ENCODE measurements at regions not wholly inside any gene's neighbourhood (a gene's known extent, or its start where the extent isn't known, plus 50 kb on each side); places are given as distances from the start of the nearest gene placed in this dataset.

DNA sequence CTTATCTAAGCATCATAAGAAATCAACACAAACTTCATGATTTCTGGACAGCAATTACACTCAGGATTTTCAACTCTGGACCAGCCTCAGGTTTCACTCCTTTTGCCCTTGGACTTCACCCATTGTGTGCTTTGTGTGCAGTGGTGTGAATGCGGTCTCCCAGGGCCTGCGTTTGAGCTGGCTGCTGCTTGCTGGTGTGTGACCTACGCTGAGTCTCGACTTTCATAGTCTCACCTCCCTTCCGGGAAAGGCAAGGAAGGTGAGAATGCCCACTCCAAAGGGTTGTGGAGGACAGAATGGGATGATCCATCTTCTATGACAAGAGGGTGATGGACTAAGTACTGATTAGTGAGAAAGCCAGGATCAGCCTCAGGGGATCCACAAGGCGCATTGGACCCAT is 228.8 kb downstream of the C12orf75 start:
- no peak overlapping the region for H3K27ac ChIP-seq (ENCODE audit: low read depth in 1 of 2, low read length in 2 of 2)
- WGBS (ENCODE audit: insufficient coverage): 97% methylated on average over 6 of the region's 6 CpGs
- TF ChIP-seq, protein P1, sequence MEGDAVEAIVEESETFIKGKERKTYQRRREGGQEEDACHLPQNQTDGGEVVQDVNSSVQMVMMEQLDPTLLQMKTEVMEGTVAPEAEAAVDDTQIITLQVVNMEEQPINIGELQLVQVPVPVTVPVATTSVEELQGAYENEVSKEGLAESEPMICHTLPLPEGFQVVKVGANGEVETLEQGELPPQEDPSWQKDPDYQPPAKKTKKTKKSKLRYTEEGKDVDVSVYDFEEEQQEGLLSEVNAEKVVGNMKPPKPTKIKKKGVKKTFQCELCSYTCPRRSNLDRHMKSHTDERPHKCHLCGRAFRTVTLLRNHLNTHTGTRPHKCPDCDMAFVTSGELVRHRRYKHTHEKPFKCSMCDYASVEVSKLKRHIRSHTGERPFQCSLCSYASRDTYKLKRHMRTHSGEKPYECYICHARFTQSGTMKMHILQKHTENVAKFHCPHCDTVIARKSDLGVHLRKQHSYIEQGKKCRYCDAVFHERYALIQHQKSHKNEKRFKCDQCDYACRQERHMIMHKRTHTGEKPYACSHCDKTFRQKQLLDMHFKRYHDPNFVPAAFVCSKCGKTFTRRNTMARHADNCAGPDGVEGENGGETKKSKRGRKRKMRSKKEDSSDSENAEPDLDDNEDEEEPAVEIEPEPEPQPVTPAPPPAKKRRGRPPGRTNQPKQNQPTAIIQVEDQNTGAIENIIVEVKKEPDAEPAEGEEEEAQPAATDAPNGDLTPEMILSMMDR (IDR thresholded peaks at IDR 0.05): no peak
- no peaks in the 10 kb centered on the region for H4K20me1 ChIP-seq (ENCODE audit: insufficient read depth, low read length)
- H3K9ac ChIP-seq (ENCODE audit: insufficient read depth, low read length, poor library complexity, severe bottlenecking): no peak overlapping the region
- H3K4me1 ChIP-seq (ENCODE audit: control insufficient read depth in 1 of 2, insufficient read depth in 2 of 2, low read length in 2 of 2): no peaks in the 10 kb centered on the region
- no peak overlapping the region for H2AFZ ChIP-seq (ENCODE audit: insufficient read depth, low read depth, low read length, poor library complexity, severe bottlenecking)
- H3K36me3 ChIP-seq (replicated peaks in 1 of 2; ENCODE audit: control insufficient read depth in 1 of 2, insufficient read depth in 2 of 2, low read length in 2 of 2): no peaks in the 10 kb centered on the region
- DNase-seq: no peak
- no peaks in the 10 kb centered on the region for H3K27me3 ChIP-seq (ENCODE audit: control insufficient read depth in 2 of 2, insufficient read depth in 2 of 2, low read length in 2 of 2)
- H3K79me2 ChIP-seq (ENCODE audit: insufficient read depth, low read length): no peaks in the 10 kb centered on the region
- no peaks in the 10 kb centered on the region for H3K36me3 Mint-ChIP-seq
- no peak overlapping the region for H3K4me2 ChIP-seq (replicated peaks; ENCODE audit: extremely low read depth, low read length, poor library complexity, severe bottlenecking)
- H3K27ac Mint-ChIP-seq: no peak overlapping the region
- H3K4me3 ChIP-seq (replicated peaks in 1 of 3; ENCODE audit: low read depth in 2 of 3, low read length in 3 of 3): no peak overlapping the region
- peaks cover 0 to 7% (median 1%) of the 10 kb centered on the region in 7 donors for H3K9me3 Mint-ChIP-seq
- intact Hi-C loops (cut with micrococcal nuclease): no loop called here
- peaks cover 0 to 7% (median 4%) of the 10 kb centered on the region in 3 donors for H3K27me3 Mint-ChIP-seq (ENCODE audit: low read depth in 3 of 3)
- no peaks in the 10 kb centered on the region for H3K9me3 ChIP-seq (replicated peaks in 1 of 2; ENCODE audit: control insufficient read depth in 1 of 2, insufficient read depth in 1 of 2, low read length in 2 of 2)
- no peak overlapping the region for H3K4me3 Mint-ChIP-seq
- H3K4me1 Mint-ChIP-seq: no peaks in the 10 kb centered on the region

DNA sequence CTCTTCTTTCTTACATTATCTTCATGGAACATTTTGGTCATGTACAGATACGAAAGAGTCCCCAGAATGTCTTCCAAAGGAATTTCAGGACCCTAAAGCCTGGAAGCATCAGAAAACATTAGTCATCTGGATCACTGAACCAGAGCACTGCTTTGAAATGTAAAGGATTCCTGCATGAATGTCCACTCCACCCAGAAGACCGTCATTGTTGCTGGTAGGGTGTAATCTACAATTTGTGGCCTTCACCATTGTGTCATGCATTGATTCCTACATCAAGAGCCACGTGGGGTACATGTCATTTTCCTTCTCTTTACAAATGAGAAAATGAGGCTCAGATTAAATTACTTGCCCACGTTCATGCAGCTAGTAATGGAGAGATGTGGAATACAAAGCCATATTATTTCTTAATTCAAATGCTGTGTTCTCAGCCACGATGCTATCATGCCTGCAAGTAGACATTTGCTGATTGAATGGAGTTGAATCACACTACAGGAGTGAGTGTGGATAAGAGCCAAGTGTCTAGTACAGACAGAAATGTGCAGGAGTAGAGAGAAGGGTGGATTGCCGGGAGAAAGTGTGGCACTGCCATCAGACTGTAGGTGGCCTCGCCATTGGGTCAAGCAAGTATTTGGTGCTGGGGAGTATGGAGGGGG is 231.2 kb downstream of the C12orf75 start:
- Histone ChIP-seq H3K27ac (ENCODE audit: low read depth in 1 of 2, low read length in 2 of 2) (no peak overlapping the region), H3K9me3 (replicated peaks in 1 of 2; ENCODE audit: control insufficient read depth in 1 of 2, insufficient read depth in 1 of 2, low read length in 2 of 2) (no peaks in the 10 kb centered on the region), H2AFZ (ENCODE audit: insufficient read depth, low read depth, low read length, poor library complexity, severe bottlenecking) (no peak overlapping the region), H3K79me2 (ENCODE audit: insufficient read depth, low read length) (no peaks in the 10 kb centered on the region), H4K20me1 (ENCODE audit: insufficient read depth, low read length) (no peaks in the 10 kb centered on the region), H3K27me3 (ENCODE audit: control insufficient read depth in 2 of 2, insufficient read depth in 2 of 2, low read length in 2 of 2) (no peaks in the 10 kb centered on the region), H3K4me1 (ENCODE audit: control insufficient read depth in 1 of 2, insufficient read depth in 2 of 2, low read length in 2 of 2) (no peaks in the 10 kb centered on the region), H3K9ac (ENCODE audit: insufficient read depth, low read length, poor library complexity, severe bottlenecking) (no peak overlapping the region), H3K4me3 (replicated peaks in 1 of 3; ENCODE audit: low read depth in 2 of 3, low read length in 3 of 3) (no peak overlapping the region), H3K36me3 (replicated peaks in 1 of 2; ENCODE audit: control insufficient read depth in 1 of 2, insufficient read depth in 2 of 2, low read length in 2 of 2) (no peaks in the 10 kb centered on the region), H3K4me2 (replicated peaks; ENCODE audit: extremely low read depth, low read length, poor library complexity, severe bottlenecking) (no peak overlapping the region)
- no peaks in the 10 kb centered on the region for H3K4me1 Mint-ChIP-seq
- no peak overlapping the region for H3K27ac Mint-ChIP-seq
- no peaks in the 10 kb centered on the region for H3K36me3 Mint-ChIP-seq
- peaks cover 0 to 7% (median 0%) of the 10 kb centered on the region in 7 donors for H3K9me3 Mint-ChIP-seq
- peaks cover 0 to 5% (median 5%) of the 10 kb centered on the region in 3 donors for H3K27me3 Mint-ChIP-seq (ENCODE audit: low read depth in 3 of 3)
- no peak overlapping the region for H3K4me3 Mint-ChIP-seq
- DNase-seq: no peak
- intact Hi-C loops (cut with micrococcal nuclease): no loop called here
- 80% methylated on average over 4 of the region's 7 CpGs for WGBS (ENCODE audit: insufficient coverage)
- TF ChIP-seq, protein P1 (IDR thresholded peaks at IDR 0.05): no peak
